ENCODE measurements at regions not wholly inside any gene's neighbourhood (a gene's known extent, or its start where the extent isn't known, plus 50 kb on each side); places are given as distances from the start of the nearest gene placed in this dataset.

- Histone ChIP-seq H3K4me1 (ENCODE audit: control insufficient read depth in 1 of 2, insufficient read depth in 1 of 2, low read depth in 1 of 2, low read length in 1 of 2) (no peaks in the 10 kb centered on the region), H3K36me3 (peaks cover 22% of the 10 kb centered on the region), H3K27ac (no peak overlapping the region), H3K27me3 (no peaks in the 10 kb centered on the region), H3K4me3 (ENCODE audit: low read depth in 1 of 2, low read length in 1 of 2) (no peak overlapping the region), H3K9me3 (no peaks in the 10 kb centered on the region)
- no peak for TF ChIP-seq CTCF (IDR thresholded peaks at IDR 0.05)
Observed at GRCh38 chr20:60199866-60200265, 241.6 kb downstream of the CDH26 start.

GRCh38 chr20:60200305-60200918 is 242.2 kb downstream of the CDH26 start:
- no peak overlapping the region for H3K27ac ChIP-seq
- H3K4me1 ChIP-seq (ENCODE audit: control insufficient read depth in 1 of 2, insufficient read depth in 1 of 2, low read depth in 1 of 2, low read length in 1 of 2), result no peaks in the 10 kb centered on the region
- no peaks in the 10 kb centered on the region for H3K9me3 ChIP-seq
- H3K36me3 ChIP-seq, result peaks cover 22% of the 10 kb centered on the region
- TF ChIP-seq CTCF (IDR thresholded peaks at IDR 0.05), result no peak
- no peaks in the 10 kb centered on the region for H3K27me3 ChIP-seq
- no peak overlapping the region for H3K4me3 ChIP-seq (ENCODE audit: low read depth in 1 of 2, low read length in 1 of 2)

GRCh38 chr20:60201198-60201835 is 243.1 kb downstream of the CDH26 start:
- H3K27me3 ChIP-seq, result no peaks in the 10 kb centered on the region
- no peak overlapping the region for H3K27ac ChIP-seq
- no peak for TF ChIP-seq CTCF (IDR thresholded peaks at IDR 0.05)
- peaks cover 22% of the 10 kb centered on the region for H3K36me3 ChIP-seq
- H3K4me1 ChIP-seq (ENCODE audit: control insufficient read depth in 1 of 2, insufficient read depth in 1 of 2, low read depth in 1 of 2, low read length in 1 of 2), result no peaks in the 10 kb centered on the region
- H3K4me3 ChIP-seq (ENCODE audit: low read depth in 1 of 2, low read length in 1 of 2), result no peak overlapping the region
- H3K9me3 ChIP-seq, result no peaks in the 10 kb centered on the region

GRCh38 chr20:60202046-60202445 is 243.8 kb downstream of the CDH26 start:
- Histone ChIP-seq H3K27me3 (no peaks in the 10 kb centered on the region), H3K36me3 (peaks cover 22% of the 10 kb centered on the region), H3K4me3 (ENCODE audit: low read depth in 1 of 2, low read length in 1 of 2) (no peak overlapping the region), H3K27ac (no peak overlapping the region), H3K9me3 (no peaks in the 10 kb centered on the region), H3K4me1 (ENCODE audit: control insufficient read depth in 1 of 2, insufficient read depth in 1 of 2, low read depth in 1 of 2, low read length in 1 of 2) (no peaks in the 10 kb centered on the region)
- no peak for TF ChIP-seq CTCF (IDR thresholded peaks at IDR 0.05)

GRCh38 chr20:60203451-60203850 is 245.2 kb downstream of the CDH26 start:
- Histone ChIP-seq H3K4me1 (ENCODE audit: control insufficient read depth in 1 of 2, insufficient read depth in 1 of 2, low read depth in 1 of 2, low read length in 1 of 2) (no peaks in the 10 kb centered on the region), H3K27ac (no peak overlapping the region), H3K36me3 (peaks cover 22% of the 10 kb centered on the region), H3K4me3 (ENCODE audit: low read depth in 1 of 2, low read length in 1 of 2) (no peak overlapping the region), H3K9me3 (no peaks in the 10 kb centered on the region), H3K27me3 (no peaks in the 10 kb centered on the region)
- TF ChIP-seq CTCF (IDR thresholded peaks at IDR 0.05), result no peak
